Loucy (cell line): ENCODE measurements at regions not wholly inside any gene's neighbourhood (a gene's known extent, or its start where the extent isn't known, plus 50 kb on each side); places are given as distances from the start of the nearest gene placed in this dataset.

Source experiments
- H2AFZ ChIP-seq: fragments of 200-600 bp; sonication (generic); 2 replicates; pipeline ENCODE4 v1.6.0; 2016; ENCODE audit warnings: antibody characterized with exemption, mild to moderate bottlenecking, low read length, moderate library complexity
- H3F3A ChIP-seq: fragments of 200-600 bp; 2 replicates; pipeline ENCODE4 v1.6.0; 2016; ENCODE audit warnings: antibody characterized with exemption, low read depth, mild to moderate bottlenecking
- H3K27me3 ChIP-seq: fragments of 200-600 bp; sonication (generic); 2 replicates; pipeline ENCODE4 v1.6.1; 2014; ENCODE audit warnings: low read length, mild to moderate bottlenecking; ENCODE audit not compliant: insufficient read depth, poor library complexity, severe bottlenecking
- H3K36me3 ChIP-seq: fragments of 200-600 bp; sonication (generic); 2 replicates; pipeline ENCODE4 v1.6.1; 2016; ENCODE audit warnings: low read length; ENCODE audit not compliant: insufficient read depth
- H3K4me1 ChIP-seq: fragments of 200-600 bp; sonication (generic); 2 replicates; pipeline ENCODE4 v1.5.1; 2014; ENCODE audit warnings: low read length, mild to moderate bottlenecking; ENCODE audit not compliant: insufficient read depth, poor library complexity, severe bottlenecking
- H3K4me2 ChIP-seq: fragments of 200-600 bp; sonication (generic); 2 replicates; pipeline ENCODE4 v1.6.0; 2014; ENCODE audit warnings: antibody characterized with exemption, low read length, low read depth, mild to moderate bottlenecking; ENCODE audit not compliant: poor library complexity, severe bottlenecking
- H3K4me3 ChIP-seq: fragments of 200-600 bp; sonication (generic); 2 replicates; pipeline ENCODE4 v1.5.1; 2014; ENCODE audit warnings: low read length, mild to moderate bottlenecking, mixed read lengths; ENCODE audit not compliant: poor library complexity, severe bottlenecking
- H3K79me2 ChIP-seq: fragments of 200-600 bp; sonication (generic); 2 replicates; pipeline ENCODE4 v1.6.1; 2014; ENCODE audit warnings: low read length; ENCODE audit not compliant: insufficient read depth
- H3K9ac ChIP-seq: fragments of 200-600 bp; sonication (generic); 2 replicates; pipeline ENCODE4 v1.6.0; 2014; ENCODE audit warnings: mild to moderate bottlenecking, low read depth, low read length, moderate library complexity; ENCODE audit not compliant: poor library complexity, severe bottlenecking
- H3K9me2 ChIP-seq: fragments of 200-600 bp; sonication (generic); replicated peaks from 2 replicates; pipeline ENCODE4 v1.6.1; 2016; ENCODE audit warnings: low read depth, low read length, mixed read lengths
- H3K9me3 ChIP-seq: fragments of 200-600 bp; sonication (generic); 2 replicates; pipeline ENCODE4 v1.6.1; 2014; ENCODE audit warnings: mild to moderate bottlenecking, antibody characterized with exemption, low read length, low read depth; ENCODE audit not compliant: insufficient read depth
- H4K20me1 ChIP-seq: fragments of 200-600 bp; sonication (generic); 2 replicates; pipeline ENCODE4 v1.6.0; 2014; ENCODE audit warnings: antibody characterized with exemption, low read length, mild to moderate bottlenecking; ENCODE audit not compliant: insufficient read depth, poor library complexity, severe bottlenecking
- EZH2phosphoT487 ChIP-seq: fragments of 200-600 bp; IDR thresholded peaks from 2 replicates; pipeline ENCODE4 v1.6.1; 2018; ENCODE audit warnings: antibody characterized with exemption, mild to moderate bottlenecking, moderate library complexity, borderline replicate concordance
- TF ChIP-seq, protein P1 (sequence below): fragments of 200-600 bp; sonication (generic); conservative IDR thresholded peaks from 2 replicates; pipeline ENCODE4 v1.5.1; 2014; ENCODE audit warnings: mild to moderate bottlenecking, antibody characterized with exemption, low read length

DNA sequence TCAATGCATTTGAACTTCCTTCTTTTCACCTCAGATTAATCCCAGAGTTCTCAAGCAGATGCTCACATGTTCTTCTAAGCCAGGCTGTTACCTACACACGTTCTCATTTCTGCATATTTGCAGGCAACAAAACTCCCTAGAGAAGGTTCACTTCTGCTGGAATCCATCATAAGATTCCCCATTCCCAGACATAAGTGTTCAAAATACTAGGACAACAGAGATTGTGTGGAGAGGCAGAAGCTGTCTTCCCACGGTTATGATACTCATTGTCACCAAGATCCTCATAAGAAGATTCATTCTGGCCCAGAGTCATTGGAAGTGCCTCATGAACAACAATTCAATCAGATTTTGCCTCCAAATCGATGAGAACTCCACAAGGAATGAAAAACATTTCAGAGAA is 931.6 kb upstream of the MIR17HG start:
- no peaks in the 10 kb centered on the region for H3K27me3 ChIP-seq
- TF ChIP-seq, protein P1, sequence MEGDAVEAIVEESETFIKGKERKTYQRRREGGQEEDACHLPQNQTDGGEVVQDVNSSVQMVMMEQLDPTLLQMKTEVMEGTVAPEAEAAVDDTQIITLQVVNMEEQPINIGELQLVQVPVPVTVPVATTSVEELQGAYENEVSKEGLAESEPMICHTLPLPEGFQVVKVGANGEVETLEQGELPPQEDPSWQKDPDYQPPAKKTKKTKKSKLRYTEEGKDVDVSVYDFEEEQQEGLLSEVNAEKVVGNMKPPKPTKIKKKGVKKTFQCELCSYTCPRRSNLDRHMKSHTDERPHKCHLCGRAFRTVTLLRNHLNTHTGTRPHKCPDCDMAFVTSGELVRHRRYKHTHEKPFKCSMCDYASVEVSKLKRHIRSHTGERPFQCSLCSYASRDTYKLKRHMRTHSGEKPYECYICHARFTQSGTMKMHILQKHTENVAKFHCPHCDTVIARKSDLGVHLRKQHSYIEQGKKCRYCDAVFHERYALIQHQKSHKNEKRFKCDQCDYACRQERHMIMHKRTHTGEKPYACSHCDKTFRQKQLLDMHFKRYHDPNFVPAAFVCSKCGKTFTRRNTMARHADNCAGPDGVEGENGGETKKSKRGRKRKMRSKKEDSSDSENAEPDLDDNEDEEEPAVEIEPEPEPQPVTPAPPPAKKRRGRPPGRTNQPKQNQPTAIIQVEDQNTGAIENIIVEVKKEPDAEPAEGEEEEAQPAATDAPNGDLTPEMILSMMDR = no peak
- H3K79me2 ChIP-seq = no peaks in the 10 kb centered on the region
- no peak overlapping the region for H3K4me3 ChIP-seq
- H3K9me3 ChIP-seq = no peaks in the 10 kb centered on the region
- no peaks in the 10 kb centered on the region for H3K4me1 ChIP-seq
- H3K9me2 ChIP-seq = no peaks in the 10 kb centered on the region
- H3K36me3 ChIP-seq = no peaks in the 10 kb centered on the region
- H3K9ac ChIP-seq = no peak overlapping the region
- no peak overlapping the region for H3K4me2 ChIP-seq
- H2AFZ ChIP-seq = no peak overlapping the region
- H4K20me1 ChIP-seq = no peaks in the 10 kb centered on the region
- no peaks in the 10 kb centered on the region for H3F3A ChIP-seq

DNA sequence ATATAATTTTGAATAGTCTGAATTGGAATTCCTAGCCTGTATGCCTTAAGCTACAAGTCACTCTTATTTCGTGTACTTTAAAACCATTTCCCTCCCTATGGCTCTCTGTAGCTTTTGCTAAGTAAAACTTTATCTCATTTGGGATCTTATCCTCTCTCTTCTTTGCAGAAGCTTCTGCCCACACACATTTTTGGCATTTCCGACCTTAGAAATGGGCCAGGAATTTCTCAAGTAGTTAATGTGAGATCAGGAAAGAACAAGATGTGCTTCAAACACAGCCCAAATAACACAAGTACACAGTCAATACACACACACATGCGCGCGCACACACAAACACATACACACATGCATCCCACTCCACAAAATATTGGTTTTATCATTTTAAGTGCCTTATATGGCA is 931.0 kb upstream of the MIR17HG start:
- TF ChIP-seq, protein P1 = no peak
- TF ChIP-seq EZH2phosphoT487 = no peak
- Histone ChIP-seq H3K9me2 (no peaks in the 10 kb centered on the region), H2AFZ (no peak overlapping the region)

DNA sequence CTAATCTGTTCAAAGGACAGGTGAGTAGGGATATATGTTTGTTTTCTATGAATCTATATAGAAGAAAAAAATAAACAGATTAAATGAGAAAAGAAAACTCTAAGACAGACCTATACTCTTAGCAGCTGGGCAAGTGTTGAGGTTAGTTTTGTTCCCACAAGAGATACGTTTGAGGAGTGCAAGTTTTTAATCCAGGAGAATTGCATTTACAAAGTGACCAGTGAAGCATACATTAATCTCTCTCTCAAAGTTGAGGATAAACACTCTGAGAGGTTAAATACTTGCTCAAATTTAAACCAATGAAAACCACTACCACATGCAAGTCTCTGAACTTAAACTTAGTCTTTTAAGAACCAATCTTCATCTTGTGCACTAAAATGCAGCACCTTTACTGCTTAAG is 930.5 kb upstream of the MIR17HG start:
- H3K9ac ChIP-seq = no peak overlapping the region
- no peaks in the 10 kb centered on the region for H3K4me1 ChIP-seq
- no peaks in the 10 kb centered on the region for H3K9me2 ChIP-seq
- H3K4me2 ChIP-seq = no peak overlapping the region
- TF ChIP-seq, protein P1 = no peak
- no peak for TF ChIP-seq EZH2phosphoT487
- H2AFZ ChIP-seq = no peak overlapping the region
- H3K4me3 ChIP-seq = no peak overlapping the region
- H3K9me3 ChIP-seq = no peaks in the 10 kb centered on the region
- H3K27me3 ChIP-seq = no peaks in the 10 kb centered on the region
- no peaks in the 10 kb centered on the region for H3K36me3 ChIP-seq
- H4K20me1 ChIP-seq = no peaks in the 10 kb centered on the region
- H3K79me2 ChIP-seq = no peaks in the 10 kb centered on the region
- no peaks in the 10 kb centered on the region for H3F3A ChIP-seq

More for the DNA sequence above, 931.0 kb upstream of the MIR17HG start:
- Histone ChIP-seq H3K27me3 (no peaks in the 10 kb centered on the region), H3K9me3 (no peaks in the 10 kb centered on the region), H3F3A (no peaks in the 10 kb centered on the region), H3K4me3 (no peak overlapping the region), H3K79me2 (no peaks in the 10 kb centered on the region), H3K4me1 (no peaks in the 10 kb centered on the region), H4K20me1 (no peaks in the 10 kb centered on the region), H3K9ac (no peak overlapping the region), H3K4me2 (no peak overlapping the region), H3K36me3 (no peaks in the 10 kb centered on the region)
